ENCODE measurements at regions not wholly inside any gene's neighbourhood (a gene's known extent, or its start where the extent isn't known, plus 50 kb on each side); places are given as distances from the start of the nearest gene placed in this dataset.

- H3K36me3 ChIP-seq (replicated peaks) = no peaks in the 10 kb centered on the region
- no peak for DNase-seq
- in situ Hi-C loops (cut with HindIII; ENCODE audit: low pct_ligation_motif_present, low sequenced_read_pairs) = no loop called here
- H3K27me3 ChIP-seq (replicated peaks) = no peaks in the 10 kb centered on the region
- TF ChIP-seq, protein P1, sequence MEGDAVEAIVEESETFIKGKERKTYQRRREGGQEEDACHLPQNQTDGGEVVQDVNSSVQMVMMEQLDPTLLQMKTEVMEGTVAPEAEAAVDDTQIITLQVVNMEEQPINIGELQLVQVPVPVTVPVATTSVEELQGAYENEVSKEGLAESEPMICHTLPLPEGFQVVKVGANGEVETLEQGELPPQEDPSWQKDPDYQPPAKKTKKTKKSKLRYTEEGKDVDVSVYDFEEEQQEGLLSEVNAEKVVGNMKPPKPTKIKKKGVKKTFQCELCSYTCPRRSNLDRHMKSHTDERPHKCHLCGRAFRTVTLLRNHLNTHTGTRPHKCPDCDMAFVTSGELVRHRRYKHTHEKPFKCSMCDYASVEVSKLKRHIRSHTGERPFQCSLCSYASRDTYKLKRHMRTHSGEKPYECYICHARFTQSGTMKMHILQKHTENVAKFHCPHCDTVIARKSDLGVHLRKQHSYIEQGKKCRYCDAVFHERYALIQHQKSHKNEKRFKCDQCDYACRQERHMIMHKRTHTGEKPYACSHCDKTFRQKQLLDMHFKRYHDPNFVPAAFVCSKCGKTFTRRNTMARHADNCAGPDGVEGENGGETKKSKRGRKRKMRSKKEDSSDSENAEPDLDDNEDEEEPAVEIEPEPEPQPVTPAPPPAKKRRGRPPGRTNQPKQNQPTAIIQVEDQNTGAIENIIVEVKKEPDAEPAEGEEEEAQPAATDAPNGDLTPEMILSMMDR (IDR thresholded peaks at IDR 0.05; ENCODE audit: low read depth, low read length, missing control alignments) = no peak
- no peak overlapping the region for H3K4me3 ChIP-seq (ENCODE audit: low read depth, low read length)
- no peak overlapping the region for H3K27ac ChIP-seq
These were observed 97.9 kb upstream of the SLC7A1 start for GRCh38 chr13:29693275-29693945.

DNA sequence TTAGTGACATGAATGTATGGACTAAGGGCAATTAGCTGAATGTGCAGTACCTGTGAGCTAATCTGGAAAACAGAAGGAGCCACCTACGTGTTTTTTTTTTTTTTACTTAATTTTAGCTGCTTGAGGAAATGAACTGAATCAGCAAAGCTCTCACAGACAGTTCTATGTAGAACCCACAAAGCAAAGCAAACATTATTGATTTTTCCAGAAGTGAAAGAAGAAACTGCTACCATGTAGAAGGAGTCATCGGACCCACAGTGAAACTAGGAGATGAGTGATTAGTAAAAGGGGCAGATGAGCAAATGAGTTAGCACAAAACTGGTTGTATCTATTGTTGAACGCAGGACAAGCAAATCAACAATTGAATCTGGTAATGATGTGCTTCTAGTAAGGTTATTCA lies 94.1 kb upstream of the SLC7A1 start:
- TF ChIP-seq, protein P1 (IDR thresholded peaks at IDR 0.05; ENCODE audit: low read depth, low read length, missing control alignments) = no peak
- Histone ChIP-seq H3K27ac (no peak overlapping the region), H3K4me3 (ENCODE audit: low read depth, low read length) (no peak overlapping the region), H3K36me3 (replicated peaks) (no peaks in the 10 kb centered on the region), H3K27me3 (replicated peaks) (no peaks in the 10 kb centered on the region)
- no peak for DNase-seq
- in situ Hi-C loops (cut with HindIII; ENCODE audit: low pct_ligation_motif_present, low sequenced_read_pairs) = no loop called here

- Histone ChIP-seq H3K27me3 (replicated peaks) (no peaks in the 10 kb centered on the region), H3K36me3 (replicated peaks) (no peaks in the 10 kb centered on the region), H3K4me3 (ENCODE audit: low read depth, low read length) (no peak overlapping the region), H3K27ac (no peak overlapping the region)
- TF ChIP-seq, protein P1 (IDR thresholded peaks at IDR 0.05; ENCODE audit: low read depth, low read length, missing control alignments) = no peak
- in situ Hi-C loops (cut with HindIII; ENCODE audit: low pct_ligation_motif_present, low sequenced_read_pairs) = no loop called here
- DNase-seq = no peak
These were observed 92.7 kb upstream of the SLC7A1 start for GRCh38 chr13:29688193-29688592.

GRCh38 chr13:29684441-29684840 lies 89.0 kb upstream of the SLC7A1 start:
- H3K4me3 ChIP-seq (ENCODE audit: low read depth, low read length) = no peak overlapping the region
- H3K36me3 ChIP-seq (replicated peaks) = no peaks in the 10 kb centered on the region
- TF ChIP-seq, protein P1 (IDR thresholded peaks at IDR 0.05; ENCODE audit: low read depth, low read length, missing control alignments) = no peak
- DNase-seq = no peak
- in situ Hi-C loops (cut with HindIII; ENCODE audit: low pct_ligation_motif_present, low sequenced_read_pairs) = no loop called here
- no peaks in the 10 kb centered on the region for H3K27me3 ChIP-seq (replicated peaks)
- H3K27ac ChIP-seq = no peak overlapping the region

- in situ Hi-C loops (cut with HindIII; ENCODE audit: low pct_ligation_motif_present, low sequenced_read_pairs) = no loop called here
- TF ChIP-seq, protein P1 (IDR thresholded peaks at IDR 0.05; ENCODE audit: low read depth, low read length, missing control alignments) = no peak
- DNase-seq = no peak
- H3K36me3 ChIP-seq (replicated peaks) = no peaks in the 10 kb centered on the region
- H3K27me3 ChIP-seq (replicated peaks) = no peaks in the 10 kb centered on the region
- H3K27ac ChIP-seq = no peak overlapping the region
- no peak overlapping the region for H3K4me3 ChIP-seq (ENCODE audit: low read depth, low read length)
These were observed 87.6 kb upstream of the SLC7A1 start for GRCh38 chr13:29683041-29683440.

DNA sequence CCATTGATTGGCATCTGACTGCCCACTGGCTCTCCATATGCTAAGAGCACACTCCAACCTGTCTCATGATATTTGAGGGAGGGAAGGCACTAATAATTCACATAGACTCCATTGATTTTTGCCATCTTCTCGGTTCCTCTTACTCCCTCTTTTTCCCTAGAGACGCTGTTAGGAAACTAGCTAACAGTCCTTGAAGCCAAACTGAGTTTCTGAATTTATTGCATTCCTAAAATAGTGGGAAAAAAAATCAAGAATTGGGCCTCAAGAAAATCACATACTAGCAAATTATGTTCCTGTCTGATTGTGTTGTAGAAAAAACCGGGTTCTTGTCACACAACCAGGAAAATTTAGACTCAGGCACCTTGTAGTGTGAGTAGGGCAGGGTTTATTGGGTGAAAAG lies 86.4 kb upstream of the SLC7A1 start:
- no peaks in the 10 kb centered on the region for H3K36me3 ChIP-seq (replicated peaks)
- H3K27me3 ChIP-seq (replicated peaks) = no peaks in the 10 kb centered on the region
- no peak overlapping the region for H3K4me3 ChIP-seq (ENCODE audit: low read depth, low read length)
- TF ChIP-seq, protein P1 (IDR thresholded peaks at IDR 0.05; ENCODE audit: low read depth, low read length, missing control alignments) = no peak
- H3K27ac ChIP-seq = no peak overlapping the region
- DNase-seq = no peak
- in situ Hi-C loops (cut with HindIII; ENCODE audit: low pct_ligation_motif_present, low sequenced_read_pairs) = no loop called here
